Testis (tissue), 2 donors: ENCODE measurements at regions not wholly inside any gene's neighbourhood (a gene's known extent, or its start where the extent isn't known, plus 50 kb on each side); places are given as distances from the start of the nearest gene placed in this dataset.
"Not testable (repeated sequence)": the region's sequence is repeated elsewhere in the genome, so short reads cannot be mapped to it uniquely, and the experiment has no call there.

Source experiments
- CTCF ChIP-seq, 3 experiments: fragments of 450-650 bp in 2 of 3; fragments of 200-600 bp in 1 of 3; sonication (generic) in 1 of 3; IDR thresholded peaks; one replicate each; pipeline ENCODE4 v1.5.1; 2016 to 2019; ENCODE audit warnings: antibody characterized with exemption in 3 of 3, mild to moderate bottlenecking in 2 of 3, moderate library complexity in 1 of 3
- POLR2A ChIP-seq: fragments of 450-650 bp; IDR thresholded peaks from one replicate; pipeline ENCODE4 v1.6.1; 2017; ENCODE audit warnings: antibody characterized with exemption, mild to moderate bottlenecking, moderate library complexity

- TF ChIP-seq CTCF (IDR thresholded peaks at IDR 0.05); POLR2A: not testable (repeated sequence)
Observed at GRCh38 chr5:62776592-62776991, 198.0 kb downstream of the LRRC70 start.
